ENCODE measurements at regions not wholly inside any gene's neighbourhood (a gene's known extent, or its start where the extent isn't known, plus 50 kb on each side); places are given as distances from the start of the nearest gene placed in this dataset.
"Not testable (repeated sequence)": the region's sequence is repeated elsewhere in the genome, so short reads cannot be mapped to it uniquely, and the experiment has no call there.

DNA sequence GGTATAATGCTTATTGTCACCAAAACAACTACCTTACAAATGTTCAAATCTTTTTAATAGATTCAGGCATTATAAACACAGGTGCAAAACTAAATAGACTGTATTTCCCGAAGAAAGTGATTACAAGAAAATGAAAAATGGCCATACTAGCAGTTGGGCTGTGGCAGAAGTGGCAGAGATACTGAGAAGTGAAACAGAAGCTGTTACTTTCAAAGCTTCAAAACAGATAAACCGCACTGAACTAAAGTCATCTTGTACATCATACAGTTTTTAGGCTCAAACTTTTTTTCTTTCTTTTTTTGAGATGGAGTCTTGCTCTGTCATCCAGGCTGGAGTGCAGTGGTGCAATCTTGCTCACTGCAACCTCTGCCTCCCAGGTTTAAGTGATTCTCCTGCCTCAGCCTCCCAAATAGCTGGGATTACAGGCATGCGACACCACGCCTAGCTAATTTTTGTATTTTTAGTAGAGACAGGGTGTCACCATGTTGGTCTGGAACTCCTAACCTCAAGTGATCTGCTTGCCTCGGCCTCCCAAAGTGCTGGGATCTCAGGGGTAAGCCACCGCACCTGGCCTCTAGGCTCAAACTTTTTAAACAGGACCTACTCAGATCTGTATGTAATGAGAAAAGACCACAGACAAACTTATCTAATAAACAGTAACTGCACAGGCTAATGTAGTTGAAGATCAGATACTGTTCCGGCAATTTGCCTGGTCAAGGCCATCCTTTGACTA, 77.9 kb upstream of the SATB2 start:
- TF ChIP-seq POLR2A (IDR thresholded peaks at IDR 0.05) (no peak), EP300 (IDR thresholded peaks at IDR 0.05) (no peak), POLR2AphosphoS5 (IDR thresholded peaks at IDR 0.05) (no peak)
- TF ChIP-seq, protein P1, sequence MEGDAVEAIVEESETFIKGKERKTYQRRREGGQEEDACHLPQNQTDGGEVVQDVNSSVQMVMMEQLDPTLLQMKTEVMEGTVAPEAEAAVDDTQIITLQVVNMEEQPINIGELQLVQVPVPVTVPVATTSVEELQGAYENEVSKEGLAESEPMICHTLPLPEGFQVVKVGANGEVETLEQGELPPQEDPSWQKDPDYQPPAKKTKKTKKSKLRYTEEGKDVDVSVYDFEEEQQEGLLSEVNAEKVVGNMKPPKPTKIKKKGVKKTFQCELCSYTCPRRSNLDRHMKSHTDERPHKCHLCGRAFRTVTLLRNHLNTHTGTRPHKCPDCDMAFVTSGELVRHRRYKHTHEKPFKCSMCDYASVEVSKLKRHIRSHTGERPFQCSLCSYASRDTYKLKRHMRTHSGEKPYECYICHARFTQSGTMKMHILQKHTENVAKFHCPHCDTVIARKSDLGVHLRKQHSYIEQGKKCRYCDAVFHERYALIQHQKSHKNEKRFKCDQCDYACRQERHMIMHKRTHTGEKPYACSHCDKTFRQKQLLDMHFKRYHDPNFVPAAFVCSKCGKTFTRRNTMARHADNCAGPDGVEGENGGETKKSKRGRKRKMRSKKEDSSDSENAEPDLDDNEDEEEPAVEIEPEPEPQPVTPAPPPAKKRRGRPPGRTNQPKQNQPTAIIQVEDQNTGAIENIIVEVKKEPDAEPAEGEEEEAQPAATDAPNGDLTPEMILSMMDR (IDR thresholded peaks at IDR 0.05) = no peak
- 77 to 86% (median 81%) methylated on average over 7 of the region's 7 CpGs for WGBS, 5 donors
- Histone ChIP-seq H3K27me3 (peaks cover 0 to 3% (median 0%) of the 10 kb centered on the region in 3 donors), H3K9me3 (no peaks in the 10 kb centered on the region), H3K4me3 (no peak overlapping the region), H3K27ac (no peak overlapping the region), H3K36me3 (no peaks in the 10 kb centered on the region), H3K4me1 (no peaks in the 10 kb centered on the region)
- no peak for DNase-seq
- intact Hi-C loops (cut with DNase I; ENCODE audit: low total_unique reads) = no loop called here

DNA sequence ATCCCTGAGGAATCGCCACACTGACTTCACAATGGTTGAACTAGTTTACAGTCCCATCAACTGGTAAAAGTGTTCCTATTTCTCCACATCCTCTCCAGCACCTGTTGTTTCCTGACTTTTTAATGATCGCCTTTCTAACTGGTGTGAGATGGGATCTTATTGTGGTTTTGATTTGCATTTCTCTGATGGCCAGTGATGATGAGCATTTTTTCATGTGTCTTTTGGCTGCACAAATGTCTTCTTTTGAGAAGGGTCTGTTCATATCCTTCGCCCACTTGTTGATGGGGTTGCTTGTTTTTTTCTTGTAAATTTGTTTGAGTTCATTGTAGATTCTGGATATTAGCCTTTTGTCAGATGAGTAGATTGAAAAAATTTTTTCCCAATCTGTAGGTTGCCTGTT, 76.1 kb upstream of the SATB2 start:
- H3K27ac ChIP-seq; intact Hi-C loops (cut with DNase I; ENCODE audit: low total_unique reads); H3K27me3 ChIP-seq; DNase-seq; H3K9me3 ChIP-seq; H3K36me3 ChIP-seq; H3K4me3 ChIP-seq; H3K4me1 ChIP-seq: not testable (repeated sequence)
- WGBS, 5 donors = 86 to 94% (median 90%) methylated on average over 3 of the region's 3 CpGs

DNA sequence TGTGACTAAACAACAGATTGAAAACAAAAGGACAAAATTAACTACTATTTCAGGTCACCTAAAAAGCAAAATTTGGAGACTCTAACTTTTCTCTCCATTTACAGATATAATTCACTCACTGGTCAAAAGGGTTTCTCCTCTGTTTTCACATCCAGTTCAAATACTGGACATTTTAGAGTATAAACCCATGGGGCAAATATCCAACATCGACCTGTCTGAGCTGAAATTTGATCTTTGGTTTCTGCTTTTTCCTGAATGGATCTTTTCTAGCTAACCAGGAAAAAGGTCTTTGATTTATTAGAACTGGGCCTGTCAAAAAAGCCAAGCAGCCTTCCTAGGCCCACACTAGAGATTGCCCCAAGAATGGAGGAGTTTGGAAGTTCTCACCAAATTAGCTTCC, 69.3 kb upstream of the SATB2 start:
- H3K27ac ChIP-seq = no peak overlapping the region
- no peak overlapping the region for H3K4me3 ChIP-seq
- H3K36me3 ChIP-seq = no peaks in the 10 kb centered on the region
- DNase-seq = no peak
- no peaks in the 10 kb centered on the region for H3K4me1 ChIP-seq
- 60 to 89% (median 70%) methylated on average over 1 of the region's 1 CpG for WGBS, 5 donors
- H3K9me3 ChIP-seq = no peaks in the 10 kb centered on the region
- no peaks in the 10 kb centered on the region for H3K27me3 ChIP-seq
- intact Hi-C loops (cut with DNase I; ENCODE audit: low total_unique reads) = no loop called here
- TF ChIP-seq EP300 (IDR thresholded peaks at IDR 0.05) (no peak), POLR2AphosphoS5 (IDR thresholded peaks at IDR 0.05) (no peak), POLR2A (IDR thresholded peaks at IDR 0.05) (no peak)
- TF ChIP-seq, protein P1 (IDR thresholded peaks at IDR 0.05) = no peak

GRCh38 chr2:199524689-199525574, 67.2 kb upstream of the SATB2 start:
- TF ChIP-seq EP300 (IDR thresholded peaks at IDR 0.05) (no peak), POLR2A (IDR thresholded peaks at IDR 0.05) (no peak), POLR2AphosphoS5 (IDR thresholded peaks at IDR 0.05) (no peak)
- TF ChIP-seq, protein P1 (IDR thresholded peaks at IDR 0.05) = no peak
- DNase-seq = no peak
- Histone ChIP-seq H3K27me3 (no peaks in the 10 kb centered on the region), H3K9me3 (no peaks in the 10 kb centered on the region), H3K36me3 (no peaks in the 10 kb centered on the region), H3K27ac (no peak overlapping the region), H3K4me3 (no peak overlapping the region), H3K4me1 (no peaks in the 10 kb centered on the region)
- intact Hi-C loops (cut with DNase I; ENCODE audit: low total_unique reads) = no loop called here
- 63 to 76% (median 67%) methylated on average over 3 of the region's 3 CpGs for WGBS, 5 donors

All from stomach (tissue), 8 donors.